GM18907 (cell line): ENCODE measurements at regions not wholly inside any gene's neighbourhood (a gene's known extent, or its start where the extent isn't known, plus 50 kb on each side); places are given as distances from the start of the nearest gene placed in this dataset.
"Not testable (repeated sequence)": the region's sequence is repeated elsewhere in the genome, so short reads cannot be mapped to it uniquely, and the experiment has no call there.

Experiments used
- ATAC-seq: cut with Tn5 transposase; IDR thresholded peaks from one replicate; pipeline ENCODE4 v1.9.1; 2021; ENCODE audit warnings: mild to moderate bottlenecking, moderate library complexity; ENCODE audit not compliant: unreplicated experiment

GRCh38 chr10:33673839-33674415 is 339.5 kb upstream of the NRP1 start:
- ATAC-seq: no peak

GRCh38 chr10:33669904-33670303 is 335.4 kb upstream of the NRP1 start:
- no peak for ATAC-seq

GRCh38 chr10:33666686-33667480 is 332.4 kb upstream of the NRP1 start:
- no peak for ATAC-seq

- no peak for ATAC-seq
Observed at GRCh38 chr10:33665501-33665900, 331.0 kb upstream of the NRP1 start.

GRCh38 chr10:33664070-33664469 is 329.6 kb upstream of the NRP1 start:
- no peak for ATAC-seq

GRCh38 chr10:33661580-33662336 is 327.3 kb upstream of the NRP1 start:
- no peak for ATAC-seq

- ATAC-seq: no peak
Observed at GRCh38 chr10:33660329-33660728, 325.9 kb upstream of the NRP1 start.

GRCh38 chr10:33657913-33658312 is 323.4 kb upstream of the NRP1 start:
- no peak for ATAC-seq

- ATAC-seq: no peak
Observed at GRCh38 chr10:33657154-33657908, 322.9 kb upstream of the NRP1 start.

- ATAC-seq: no peak
Observed at GRCh38 chr10:33655921-33656320, 321.5 kb upstream of the NRP1 start.

- no peak for ATAC-seq
Observed at GRCh38 chr10:33655165-33655815, 320.8 kb upstream of the NRP1 start.

- no peak for ATAC-seq
Observed at GRCh38 chr10:33653584-33654367, 319.3 kb upstream of the NRP1 start.

GRCh38 chr10:33652870-33653269 is 318.4 kb upstream of the NRP1 start:
- no peak for ATAC-seq

GRCh38 chr10:33650131-33650530 is 315.7 kb upstream of the NRP1 start:
- not testable (repeated sequence) for ATAC-seq

GRCh38 chr10:33643042-33643441 is 308.6 kb upstream of the NRP1 start:
- no peak for ATAC-seq

GRCh38 chr10:33638891-33639290 is 304.4 kb upstream of the NRP1 start:
- no peak for ATAC-seq

- ATAC-seq: no peak
Observed at GRCh38 chr10:33638374-33638773, 303.9 kb upstream of the NRP1 start.

- ATAC-seq: no peak
Observed at GRCh38 chr10:33635967-33636515, 301.6 kb upstream of the NRP1 start.

GRCh38 chr10:33632432-33632831 is 298.0 kb upstream of the NRP1 start:
- ATAC-seq: no peak

- ATAC-seq: no peak
Observed at GRCh38 chr10:33631991-33632390, 297.5 kb upstream of the NRP1 start.
